Suprapubic skin (tissue), 4 donors: ENCODE measurements at regions not wholly inside any gene's neighbourhood (a gene's known extent, or its start where the extent isn't known, plus 50 kb on each side); places are given as distances from the start of the nearest gene placed in this dataset.

Experiments used
- CTCF ChIP-seq, 2 donors: fragments of 200-600 bp in 1 of 2; fragments of 450-650 bp in 1 of 2; sonication (generic) in 1 of 2; IDR thresholded peaks; one replicate each; pipeline ENCODE4 v1.5.1; 2016 to 2019; ENCODE audit warnings: antibody characterized with exemption in 2 of 2, mild to moderate bottlenecking in 1 of 2, moderate library complexity in 1 of 2
- POLR2A ChIP-seq, 2 donors: fragments of 450-650 bp; IDR thresholded peaks; one replicate each; pipeline ENCODE4 v1.6.1; 2017; ENCODE audit warnings: antibody characterized with exemption in 2 of 2, mild to moderate bottlenecking in 2 of 2, moderate library complexity in 2 of 2
- POLR2AphosphoS5 ChIP-seq, 3 donors: sonication (generic); formaldehyde crosslinking; IDR thresholded peaks; one replicate each; pipeline ENCODE4 v1.6.1; 2017; ENCODE audit warnings: antibody characterized with exemption in 3 of 3

- no peak for TF ChIP-seq CTCF (IDR thresholded peaks at IDR 0.05)
- no peak for TF ChIP-seq POLR2A (IDR thresholded peaks at IDR 0.05)
- no peak for TF ChIP-seq POLR2AphosphoS5 (IDR thresholded peaks at IDR 0.05)
Measured at GRCh38 chr4:130628531-130628930, 1532.6 kb downstream of the C4orf33 start.
